Breast epithelium (tissue), 3 donors: ENCODE measurements at regions not wholly inside any gene's neighbourhood (a gene's known extent, or its start where the extent isn't known, plus 50 kb on each side); places are given as distances from the start of the nearest gene placed in this dataset.

Experiments
- POLR2A ChIP-seq: fragments of 450-650 bp; IDR thresholded peaks from one replicate; pipeline ENCODE4 v1.6.1; 2016; ENCODE audit warnings: antibody characterized with exemption, mild to moderate bottlenecking, moderate library complexity
- POLR2AphosphoS5 ChIP-seq, 3 donors: sonication (generic); formaldehyde crosslinking; IDR thresholded peaks; one replicate each; pipeline ENCODE4 v1.6.1; 2017; ENCODE audit warnings: antibody characterized with exemption in 3 of 3

DNA sequence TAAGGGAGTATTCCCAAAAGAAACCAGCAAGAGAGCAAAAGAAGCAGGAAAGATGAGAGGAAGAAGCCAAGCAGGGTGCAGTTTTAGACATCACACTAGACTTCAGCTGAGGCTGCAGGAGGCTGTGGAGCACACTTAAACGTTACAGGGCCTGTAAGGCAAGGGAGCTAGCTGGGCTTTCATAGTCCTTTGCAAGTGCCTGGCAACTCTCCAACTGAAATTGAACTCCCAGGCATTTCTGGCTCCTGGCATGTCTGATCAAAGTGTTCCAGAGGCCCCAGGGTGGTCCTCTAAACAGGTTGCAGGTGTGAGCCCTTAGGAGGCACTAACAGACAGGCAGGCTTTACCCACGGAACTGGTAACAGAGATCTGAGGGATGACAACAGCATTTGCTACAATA, 750.2 kb downstream of the XPNPEP1 start:
- TF ChIP-seq POLR2A (no peak), POLR2AphosphoS5 (IDR thresholded peaks at IDR 0.05) (no peak)
